Chondrocyte (in vitro differentiated cells): ENCODE measurements at regions not wholly inside any gene's neighbourhood (a gene's known extent, or its start where the extent isn't known, plus 50 kb on each side); places are given as distances from the start of the nearest gene placed in this dataset.

ENCODE experiments used
- DNase-seq: peaks from one replicate; pipeline ENCODE4 v3.0.0; 2021; ENCODE audit warnings: mixed read lengths, low spot score
- H3K27ac Mint-ChIP-seq: one replicate; pipeline ENCODE4 v1.8.0; 2021; ENCODE audit warnings: mild to moderate bottlenecking, moderate library complexity, mixed read lengths; ENCODE audit not compliant: unreplicated experiment
- H3K27me3 Mint-ChIP-seq: 2 replicates; pipeline ENCODE4 v1.8.0; 2021; ENCODE audit warnings: low read depth, mixed read lengths
- H3K36me3 Mint-ChIP-seq: 2 replicates; pipeline ENCODE4 v1.8.0; 2021; ENCODE audit warnings: low read depth, mixed read lengths
- H3K4me1 Mint-ChIP-seq: 2 replicates; pipeline ENCODE4 v1.8.0; 2021; ENCODE audit warnings: low read depth, mild to moderate bottlenecking, mixed read lengths
- H3K4me3 Mint-ChIP-seq: one replicate; pipeline ENCODE4 v1.8.0; 2021; ENCODE audit warnings: mild to moderate bottlenecking, moderate library complexity, mixed read lengths; ENCODE audit not compliant: unreplicated experiment
- H3K9me3 Mint-ChIP-seq: 2 replicates; pipeline ENCODE4 v1.8.0; 2021; ENCODE audit warnings: low read depth, mixed read lengths
- TF ChIP-seq, protein P1 (sequence below): fragments of 200-600 bp; sonication (generic); IDR thresholded peaks from 2 replicates; pipeline ENCODE4 v1.5.0; 2021; ENCODE audit warnings: antibody characterized with exemption, mild to moderate bottlenecking, moderate library complexity

DNA sequence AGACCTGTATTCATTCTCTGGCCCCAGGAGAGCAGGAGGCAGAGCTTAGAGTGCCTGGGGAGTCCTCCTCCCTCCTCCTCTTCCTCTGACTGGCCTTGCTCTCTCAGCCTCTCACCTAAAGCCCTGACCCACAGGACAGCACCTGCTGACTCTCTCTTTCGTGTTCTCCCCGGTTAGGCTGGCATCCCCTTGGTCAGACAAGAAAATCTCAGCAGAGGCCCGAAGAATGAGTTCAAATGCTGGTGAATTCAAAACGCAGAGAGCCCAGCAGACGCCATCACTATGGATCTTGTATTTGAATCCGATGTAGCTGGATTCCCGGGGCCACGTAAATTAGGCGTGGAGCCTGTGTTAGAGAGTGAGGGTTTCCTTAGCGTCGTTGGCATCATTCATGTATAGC is 255.3 kb downstream of the KLF6 start:
- H3K4me1 Mint-ChIP-seq = peaks cover 69% of the 10 kb centered on the region
- TF ChIP-seq, protein P1, sequence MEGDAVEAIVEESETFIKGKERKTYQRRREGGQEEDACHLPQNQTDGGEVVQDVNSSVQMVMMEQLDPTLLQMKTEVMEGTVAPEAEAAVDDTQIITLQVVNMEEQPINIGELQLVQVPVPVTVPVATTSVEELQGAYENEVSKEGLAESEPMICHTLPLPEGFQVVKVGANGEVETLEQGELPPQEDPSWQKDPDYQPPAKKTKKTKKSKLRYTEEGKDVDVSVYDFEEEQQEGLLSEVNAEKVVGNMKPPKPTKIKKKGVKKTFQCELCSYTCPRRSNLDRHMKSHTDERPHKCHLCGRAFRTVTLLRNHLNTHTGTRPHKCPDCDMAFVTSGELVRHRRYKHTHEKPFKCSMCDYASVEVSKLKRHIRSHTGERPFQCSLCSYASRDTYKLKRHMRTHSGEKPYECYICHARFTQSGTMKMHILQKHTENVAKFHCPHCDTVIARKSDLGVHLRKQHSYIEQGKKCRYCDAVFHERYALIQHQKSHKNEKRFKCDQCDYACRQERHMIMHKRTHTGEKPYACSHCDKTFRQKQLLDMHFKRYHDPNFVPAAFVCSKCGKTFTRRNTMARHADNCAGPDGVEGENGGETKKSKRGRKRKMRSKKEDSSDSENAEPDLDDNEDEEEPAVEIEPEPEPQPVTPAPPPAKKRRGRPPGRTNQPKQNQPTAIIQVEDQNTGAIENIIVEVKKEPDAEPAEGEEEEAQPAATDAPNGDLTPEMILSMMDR = no peak
- H3K27me3 Mint-ChIP-seq = no peaks in the 10 kb centered on the region

DNA sequence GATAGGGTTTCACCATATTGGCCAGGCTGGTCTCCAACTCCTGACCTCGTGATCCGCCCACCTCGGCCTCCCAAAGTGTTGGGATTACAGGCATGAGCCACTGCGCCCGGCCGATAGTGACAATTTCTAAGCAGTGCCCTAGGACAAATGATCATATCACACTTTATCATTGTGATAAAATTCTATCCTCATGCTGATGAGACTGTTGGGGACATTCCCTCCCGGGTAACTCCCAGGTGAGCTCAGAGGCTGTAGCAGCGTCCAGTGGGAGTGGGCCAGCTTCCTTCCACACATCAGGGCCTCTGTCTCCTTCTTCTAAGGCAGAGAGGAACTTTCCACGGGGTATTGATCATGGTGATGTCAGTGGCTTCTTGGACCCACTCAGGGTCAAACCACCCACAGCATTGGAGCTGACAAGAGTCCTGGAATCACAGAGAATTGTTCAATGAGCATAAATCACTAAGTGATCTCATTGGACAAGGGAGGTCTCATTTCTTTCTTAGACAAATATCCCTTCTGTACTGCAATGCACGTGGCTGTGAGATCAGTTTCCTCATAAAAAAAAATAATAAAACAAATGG is 256.1 kb downstream of the KLF6 start:
- peak overlapping the region; percentile 32 for H3K27ac Mint-ChIP-seq

More for the DNA sequence above, 255.3 kb downstream of the KLF6 start:
- DNase-seq = no peak
- Mint-ChIP-seq H3K27ac (peak overlapping the region; percentile 54), H3K4me3 (no peak overlapping the region), H3K36me3 (no peaks in the 10 kb centered on the region), H3K9me3 (peaks cover 3% of the 10 kb centered on the region)

DNA sequence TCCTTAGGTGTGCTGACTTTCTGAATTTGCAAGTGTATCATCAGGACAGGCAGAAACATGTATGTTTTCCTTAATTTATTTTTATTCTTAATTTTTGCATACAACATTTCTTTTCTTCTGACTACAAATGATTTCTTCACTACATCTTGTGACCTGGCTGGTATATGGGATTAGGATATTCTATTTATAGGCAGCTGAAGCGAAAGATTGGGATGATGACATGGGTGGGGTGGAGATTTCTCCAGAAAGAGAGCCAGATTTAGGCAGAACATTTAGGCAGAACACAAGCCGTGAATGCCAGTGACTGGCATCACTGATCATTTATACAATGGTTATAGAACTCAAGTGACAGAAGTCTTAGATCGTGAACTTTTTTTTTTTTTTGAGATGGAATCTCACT is 256.7 kb downstream of the KLF6 start:
- DNase-seq = no peak
- H3K4me3 Mint-ChIP-seq = no peak overlapping the region

More for the DNA sequence above, 256.1 kb downstream of the KLF6 start:
- no peak for DNase-seq
- H3K36me3 Mint-ChIP-seq = no peaks in the 10 kb centered on the region
- no peak overlapping the region for H3K4me3 Mint-ChIP-seq
- TF ChIP-seq, protein P1 = no peak
- no peaks in the 10 kb centered on the region for H3K27me3 Mint-ChIP-seq
- H3K4me1 Mint-ChIP-seq = peaks cover 64% of the 10 kb centered on the region
- H3K9me3 Mint-ChIP-seq = peaks cover 3% of the 10 kb centered on the region

DNA sequence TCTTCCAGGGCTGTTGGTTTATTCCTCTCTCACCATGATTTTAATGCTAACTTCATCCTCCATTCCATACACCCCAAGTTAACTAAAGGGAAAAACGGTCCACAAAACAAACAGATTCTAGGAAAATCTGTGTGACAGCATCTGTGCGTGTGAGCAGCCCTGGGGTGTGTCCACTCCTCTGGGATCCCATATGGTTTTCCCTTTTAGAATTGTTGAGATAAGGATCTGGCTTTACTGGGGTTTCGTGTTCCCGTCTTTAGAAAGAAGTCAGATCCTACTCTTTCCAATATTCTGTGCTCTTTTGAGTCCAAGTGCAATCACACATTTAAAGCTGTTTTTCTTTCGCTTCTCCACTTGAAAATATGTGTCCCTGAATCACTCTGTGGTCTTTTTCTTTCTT is 257.1 kb downstream of the KLF6 start:
- Mint-ChIP-seq H3K9me3 (peaks cover 3% of the 10 kb centered on the region), H3K4me1 (peaks cover 60% of the 10 kb centered on the region), H3K27ac (peak overlapping the region; percentile 93), H3K27me3 (no peaks in the 10 kb centered on the region), H3K4me3 (peak overlapping the region; percentile 7), H3K36me3 (no peaks in the 10 kb centered on the region)
- TF ChIP-seq, protein P1 = no peak
- no peak for DNase-seq

More for the DNA sequence above, 256.7 kb downstream of the KLF6 start:
- Mint-ChIP-seq H3K4me1 (peaks cover 63% of the 10 kb centered on the region), H3K27ac (peak overlapping the region; percentile 93), H3K27me3 (no peaks in the 10 kb centered on the region), H3K9me3 (peaks cover 3% of the 10 kb centered on the region), H3K36me3 (no peaks in the 10 kb centered on the region)
- TF ChIP-seq, protein P1 = no peak

DNA sequence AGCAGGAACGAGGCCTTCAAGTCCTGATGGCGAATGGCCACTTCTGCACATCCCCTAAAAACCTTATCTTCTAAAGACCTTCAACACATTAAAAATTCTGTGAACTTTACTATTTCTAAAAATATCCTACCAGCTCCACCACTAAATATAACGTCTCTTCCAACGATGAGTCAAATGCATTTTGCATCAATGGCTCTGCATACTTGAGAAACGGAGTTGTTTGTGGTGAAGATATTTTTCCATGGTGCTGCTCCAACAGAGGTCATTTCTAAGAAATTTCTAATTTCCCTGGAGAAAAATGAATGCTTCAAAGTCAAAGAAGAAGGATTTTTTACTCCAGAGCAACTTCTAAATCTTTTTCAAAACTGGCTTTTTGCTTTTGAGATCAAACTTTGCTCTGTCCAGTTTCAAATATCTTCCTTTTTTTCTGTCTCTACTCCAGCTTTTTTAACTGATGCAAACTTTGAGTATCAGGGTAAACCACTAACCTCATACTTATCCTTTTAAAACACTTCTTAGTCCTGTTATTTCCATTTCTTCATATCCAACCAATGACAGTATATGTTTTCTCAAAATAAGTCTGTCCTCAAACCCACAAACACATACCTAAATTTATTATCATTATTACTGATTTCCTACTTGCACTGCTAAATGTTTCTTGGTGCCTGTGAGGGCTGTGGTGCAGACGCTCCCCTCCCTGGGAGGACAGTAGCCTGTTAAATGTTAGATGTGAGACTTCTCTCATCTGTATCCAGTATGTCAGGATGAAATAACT is 258.1 kb downstream of the KLF6 start:
- TF ChIP-seq, protein P1 = no peak
- Mint-ChIP-seq H3K27ac (peak overlapping the region; percentile 97), H3K27me3 (no peaks in the 10 kb centered on the region), H3K4me1 (peaks cover 56% of the 10 kb centered on the region), H3K36me3 (no peaks in the 10 kb centered on the region), H3K9me3 (peaks cover 3% of the 10 kb centered on the region), H3K4me3 (no peak overlapping the region)
- DNase-seq = no peak
